ENCODE measurements at regions not wholly inside any gene's neighbourhood (a gene's known extent, or its start where the extent isn't known, plus 50 kb on each side); places are given as distances from the start of the nearest gene placed in this dataset.

DNA sequence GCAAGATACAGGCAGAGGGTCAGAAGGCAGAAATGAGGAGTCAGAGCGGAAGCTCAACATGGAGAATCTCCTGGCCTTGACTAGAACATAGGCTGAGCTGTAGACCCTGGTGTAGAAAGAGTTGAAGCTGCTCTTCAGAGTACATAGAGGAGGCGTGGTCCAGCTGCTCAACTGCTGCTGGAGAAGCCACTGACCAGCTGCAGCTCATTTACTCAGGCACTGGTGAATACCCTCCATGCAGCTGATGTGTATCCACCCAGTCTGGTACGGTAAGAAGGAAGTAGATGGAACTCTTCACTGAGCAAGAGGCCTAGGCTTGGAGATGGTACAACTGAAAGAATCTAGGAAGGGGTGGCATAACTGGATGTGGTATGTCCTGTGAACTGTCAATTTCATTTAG lies 148.8 kb upstream of the DHRS4 start:
- no peak for DNase-seq (ENCODE audit: low read depth)
- TF ChIP-seq POLR2A (IDR thresholded peaks at IDR 0.05; ENCODE audit: extremely low read depth, insufficient read length) (no peak), MYC (IDR thresholded peaks at IDR 0.05; ENCODE audit: low read depth, low read length) (no peak)
- TF ChIP-seq, protein P1, sequence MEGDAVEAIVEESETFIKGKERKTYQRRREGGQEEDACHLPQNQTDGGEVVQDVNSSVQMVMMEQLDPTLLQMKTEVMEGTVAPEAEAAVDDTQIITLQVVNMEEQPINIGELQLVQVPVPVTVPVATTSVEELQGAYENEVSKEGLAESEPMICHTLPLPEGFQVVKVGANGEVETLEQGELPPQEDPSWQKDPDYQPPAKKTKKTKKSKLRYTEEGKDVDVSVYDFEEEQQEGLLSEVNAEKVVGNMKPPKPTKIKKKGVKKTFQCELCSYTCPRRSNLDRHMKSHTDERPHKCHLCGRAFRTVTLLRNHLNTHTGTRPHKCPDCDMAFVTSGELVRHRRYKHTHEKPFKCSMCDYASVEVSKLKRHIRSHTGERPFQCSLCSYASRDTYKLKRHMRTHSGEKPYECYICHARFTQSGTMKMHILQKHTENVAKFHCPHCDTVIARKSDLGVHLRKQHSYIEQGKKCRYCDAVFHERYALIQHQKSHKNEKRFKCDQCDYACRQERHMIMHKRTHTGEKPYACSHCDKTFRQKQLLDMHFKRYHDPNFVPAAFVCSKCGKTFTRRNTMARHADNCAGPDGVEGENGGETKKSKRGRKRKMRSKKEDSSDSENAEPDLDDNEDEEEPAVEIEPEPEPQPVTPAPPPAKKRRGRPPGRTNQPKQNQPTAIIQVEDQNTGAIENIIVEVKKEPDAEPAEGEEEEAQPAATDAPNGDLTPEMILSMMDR (IDR thresholded peaks at IDR 0.05; ENCODE audit: low read depth, low read length), result no peak
- TF ChIP-seq, protein P2, sequence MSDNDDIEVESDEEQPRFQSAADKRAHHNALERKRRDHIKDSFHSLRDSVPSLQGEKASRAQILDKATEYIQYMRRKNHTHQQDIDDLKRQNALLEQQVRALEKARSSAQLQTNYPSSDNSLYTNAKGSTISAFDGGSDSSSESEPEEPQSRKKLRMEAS (IDR thresholded peaks at IDR 0.05; ENCODE audit: low read depth, low read length), result no peak
- no peak overlapping the region for H3K4me3 ChIP-seq (ENCODE audit: low read depth, low read length)

DNA sequence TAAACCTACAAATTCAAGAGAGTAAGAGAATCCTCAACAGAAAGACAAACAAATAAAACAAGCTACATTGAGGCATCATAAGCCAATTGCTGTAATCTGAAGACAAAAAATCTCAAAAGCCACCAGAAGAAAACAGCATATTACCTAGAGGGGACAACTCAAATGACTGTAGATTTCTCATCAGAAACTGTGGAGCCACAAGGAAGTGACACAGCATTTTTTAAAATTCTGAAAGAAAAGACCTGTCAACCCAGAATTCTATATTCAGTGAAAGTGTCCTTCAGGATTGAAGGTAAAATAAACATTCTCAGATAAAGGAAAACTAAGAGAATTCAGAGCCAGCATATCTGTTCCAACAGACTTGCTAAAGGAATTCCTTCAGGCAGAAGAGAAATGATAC lies 147.8 kb upstream of the DHRS4 start:
- TF ChIP-seq MYC (IDR thresholded peaks at IDR 0.05; ENCODE audit: low read depth, low read length), result no peak
- no peak for TF ChIP-seq POLR2A (IDR thresholded peaks at IDR 0.05; ENCODE audit: extremely low read depth, insufficient read length)
- TF ChIP-seq, protein P2 (IDR thresholded peaks at IDR 0.05; ENCODE audit: low read depth, low read length), result no peak
- TF ChIP-seq, protein P1 (IDR thresholded peaks at IDR 0.05; ENCODE audit: low read depth, low read length), result no peak
- no peak overlapping the region for H3K4me3 ChIP-seq (ENCODE audit: low read depth, low read length)
- no peak for DNase-seq (ENCODE audit: low read depth)

DNA sequence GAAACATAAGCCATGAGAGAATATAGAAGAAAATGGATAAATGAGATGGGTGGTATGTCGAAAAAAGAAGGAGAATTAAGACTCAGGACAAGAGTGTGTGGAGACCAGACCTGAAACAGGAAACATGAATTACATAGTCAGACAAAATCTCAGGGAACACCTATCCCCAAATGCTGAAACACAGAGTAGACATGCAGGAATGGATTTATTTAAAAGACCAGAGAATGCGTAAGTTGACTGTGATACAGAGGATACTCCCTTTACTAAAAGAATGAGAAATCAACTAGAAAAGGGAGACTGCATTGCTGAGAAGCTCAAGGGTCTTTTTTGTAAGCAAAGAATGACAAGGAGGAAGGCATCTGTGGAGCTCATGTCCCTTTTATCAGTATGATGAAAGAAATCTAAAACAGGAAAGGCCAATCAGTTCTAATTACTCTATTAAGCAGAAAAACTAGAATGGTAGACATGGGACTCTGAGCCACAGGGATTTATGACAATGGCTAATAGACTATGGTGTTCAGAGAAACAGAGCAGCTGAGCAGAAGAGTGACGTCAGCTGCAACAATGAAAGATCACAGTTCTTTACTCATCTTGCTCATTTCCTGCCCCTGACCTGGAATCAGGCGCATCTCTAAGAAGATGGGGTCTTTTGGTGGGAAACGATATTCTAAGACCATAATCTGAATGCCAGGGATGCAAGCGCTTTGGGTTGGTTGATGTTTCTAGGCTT lies 138.9 kb upstream of the DHRS4 start:
- no peak overlapping the region for H3K4me3 ChIP-seq (ENCODE audit: low read depth, low read length)
- TF ChIP-seq POLR2A (IDR thresholded peaks at IDR 0.05; ENCODE audit: extremely low read depth, insufficient read length), result no peak
- TF ChIP-seq, protein P1 (IDR thresholded peaks at IDR 0.05; ENCODE audit: low read depth, low read length), result no peak
- no peak for TF ChIP-seq MYC (IDR thresholded peaks at IDR 0.05; ENCODE audit: low read depth, low read length)
- TF ChIP-seq, protein P2 (IDR thresholded peaks at IDR 0.05; ENCODE audit: low read depth, low read length), result no peak
- no peak for DNase-seq (ENCODE audit: low read depth)

DNA sequence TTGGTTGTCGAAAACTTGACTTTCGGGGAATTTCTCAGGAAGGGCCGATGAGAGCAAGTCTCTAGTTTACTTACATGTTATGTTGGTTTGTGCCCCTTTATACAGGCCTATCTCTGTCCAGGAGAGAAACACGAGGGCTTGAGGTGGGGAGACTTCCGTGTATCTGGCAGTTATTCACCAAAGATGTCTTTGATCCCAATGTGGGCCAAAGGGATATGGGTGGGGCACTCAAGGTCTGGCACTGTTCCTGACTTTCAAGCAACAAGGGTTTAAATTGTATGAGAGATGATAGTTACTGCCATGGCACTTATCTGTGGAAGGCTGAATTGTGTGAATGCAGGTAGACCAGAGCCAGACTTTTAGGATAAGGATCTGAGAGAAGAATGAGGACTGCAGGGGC lies 137.2 kb upstream of the DHRS4 start:
- TF ChIP-seq, protein P1 (IDR thresholded peaks at IDR 0.05; ENCODE audit: low read depth, low read length), result no peak
- TF ChIP-seq POLR2A (IDR thresholded peaks at IDR 0.05; ENCODE audit: extremely low read depth, insufficient read length) (no peak), MYC (IDR thresholded peaks at IDR 0.05; ENCODE audit: low read depth, low read length) (no peak)
- TF ChIP-seq, protein P2 (IDR thresholded peaks at IDR 0.05; ENCODE audit: low read depth, low read length), result no peak
- DNase-seq (ENCODE audit: low read depth), result no peak
- H3K4me3 ChIP-seq (ENCODE audit: low read depth, low read length), result no peak overlapping the region

DNA sequence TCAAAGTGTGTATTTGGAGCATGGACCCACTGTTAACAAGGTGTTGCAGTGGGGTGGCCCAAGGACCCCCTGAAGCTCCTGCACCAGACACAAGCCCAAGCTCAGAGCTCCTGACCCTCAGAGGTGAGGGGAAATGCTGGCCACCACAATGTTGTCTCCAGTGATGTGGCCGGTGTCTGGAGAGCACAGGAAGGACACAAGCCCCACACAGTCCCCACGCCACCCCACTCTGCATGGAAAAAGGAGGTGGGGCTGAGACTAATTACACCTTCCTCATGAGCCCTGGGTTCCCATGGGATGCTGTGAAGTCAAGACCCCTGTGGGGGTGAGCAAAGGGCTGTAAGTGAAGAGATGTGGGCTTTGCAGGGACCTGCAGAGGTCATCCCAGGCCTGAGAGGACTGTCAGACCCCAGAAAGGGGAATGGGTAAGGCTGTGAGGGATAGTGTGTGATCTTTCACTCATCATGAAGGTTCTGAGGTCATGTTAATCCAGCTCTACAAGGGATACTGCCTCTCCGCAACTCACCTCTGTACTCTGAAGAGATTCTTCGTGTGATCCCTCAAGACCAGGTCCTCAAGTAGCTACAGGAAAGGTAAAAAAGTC lies 136.3 kb upstream of the DHRS4 start:
- H3K4me3 ChIP-seq (ENCODE audit: low read depth, low read length), result no peak overlapping the region
- TF ChIP-seq, protein P1 (IDR thresholded peaks at IDR 0.05; ENCODE audit: low read depth, low read length), result no peak
- TF ChIP-seq POLR2A (IDR thresholded peaks at IDR 0.05; ENCODE audit: extremely low read depth, insufficient read length) (no peak), MYC (IDR thresholded peaks at IDR 0.05; ENCODE audit: low read depth, low read length) (no peak)
- TF ChIP-seq, protein P2 (IDR thresholded peaks at IDR 0.05; ENCODE audit: low read depth, low read length), result no peak
- no peak for DNase-seq (ENCODE audit: low read depth)

Measured in NB4 (cell line).